Right lobe of liver (tissue), 6 donors: ENCODE measurements at regions not wholly inside any gene's neighbourhood (a gene's known extent, or its start where the extent isn't known, plus 50 kb on each side); places are given as distances from the start of the nearest gene placed in this dataset.

Experiments
- ATAC-seq, 4 donors: fragments of 200-7000 bp; cut with Tn5 transposase; one replicate each; pipeline ENCODE4 v1.9.1; 2020; ENCODE audit warnings: mild to moderate bottlenecking in 4 of 4, moderate library complexity in 4 of 4
- DNase-seq, 3 donors: peaks; one replicate each; pipeline ENCODE4 v3.0.0-alpha.2; 2020
- H3K27ac ChIP-seq, 3 donors: fragments of 200-600 bp; one replicate each; pipeline ENCODE4 v1.8.0; 2022
- H3K27me3 ChIP-seq, 2 donors: fragments of 200-600 bp; one replicate each; pipeline ENCODE4 v1.8.0; 2022
- H3K36me3 ChIP-seq, 4 donors: fragments of 200-600 bp; sonication (generic) in 1 of 4; one replicate each; pipeline versions ENCODE4 v1.5.1 to v1.8.0; 2017 to 2022; ENCODE audit warnings: control low read depth in 1 of 4
- H3K4me1 ChIP-seq, 4 donors: fragments of 200-600 bp; sonication (generic) in 1 of 4; one replicate each; pipeline versions ENCODE4 v1.5.1 to v1.8.0; 2017 to 2022; ENCODE audit warnings: control low read depth in 1 of 4
- H3K4me3 ChIP-seq, 3 donors: fragments of 200-600 bp; one replicate each; pipeline ENCODE4 v1.8.0; 2022
- H3K9me3 ChIP-seq, 4 donors: fragments of 200-600 bp; sonication (generic) in 1 of 4; one replicate each; pipeline versions ENCODE4 v1.5.1 to v1.8.0; 2017 to 2022; ENCODE audit warnings: control low read depth in 1 of 4
- CTCF ChIP-seq, 4 donors: fragments of 200-600 bp in 3 of 4; fragments of 450-650 bp in 1 of 4; IDR thresholded peaks; one replicate each; pipeline versions ENCODE4 v1.5.1 to v1.8.0; 2016 to 2022; ENCODE audit warnings: antibody characterized with exemption in 4 of 4, mild to moderate bottlenecking in 2 of 4
- POLR2A ChIP-seq: fragments of 450-650 bp; IDR thresholded peaks from one replicate; pipeline ENCODE4 v1.6.1; 2017; ENCODE audit warnings: antibody characterized with exemption, mild to moderate bottlenecking
- WGBS: methylation state at CpG from one replicate; pipeline ENCODE4 v1.1.6; 2018; ENCODE audit warnings: low coverage, low lambda C conversion rate; ENCODE audit not compliant: insufficient coverage; ENCODE audit errors: missing lambda C conversion rate; 5-methylcytosine and 5-hydroxymethylcytosine counted together
- intact Hi-C, 2 donors: fragments of 100-400 bp; cut with DNase I; formaldehyde crosslinking; loops; one replicate each; pipeline versions ENCODE4 v1.11.2 to v1.14.1; 2022
- donor health status: DM: no; HTN: yes; CAD: no.
- donor health status: DM: no; HTN: no; CAD: no.
- donor health status: DM: no; HTN: no; CAD: no.
- donor health status: DM: no; HTN: yes; CAD: no.
- donor health status: DM: no; HTN: yes; CAD: no.

- intact Hi-C loops: no loop called here
- Histone ChIP-seq H3K36me3 (no peaks in the 10 kb centered on the region), H3K27ac (no peak overlapping the region), H3K4me3 (no peak overlapping the region), H3K9me3 (no peaks in the 10 kb centered on the region), H3K4me1 (peaks cover 0 to 13% (median 3%) of the 10 kb centered on the region in 4 donors), H3K27me3 (no peaks in the 10 kb centered on the region)
- ATAC-seq: no peak
- WGBS: 77% methylated on average over 3 of the region's 3 CpGs
- no peak for DNase-seq
- TF ChIP-seq CTCF (IDR thresholded peaks at IDR 0.05): no peak
These were observed 339.6 kb upstream of the ROBO2 start for GRCh38 chr3:76700323-76700722.

- Histone ChIP-seq H3K36me3 (no peaks in the 10 kb centered on the region), H3K27ac (no peak overlapping the region), H3K4me1 (peaks cover 0 to 13% (median under 1%) of the 10 kb centered on the region in 4 donors), H3K27me3 (no peaks in the 10 kb centered on the region), H3K4me3 (no peak overlapping the region), H3K9me3 (no peaks in the 10 kb centered on the region)
- WGBS: 61% methylated on average over 3 of the region's 3 CpGs
- DNase-seq: no peak
- TF ChIP-seq CTCF (IDR thresholded peaks at IDR 0.05) (no peak), POLR2A (no peak)
- intact Hi-C loops: no loop called here
- no peak for ATAC-seq
These were observed 337.2 kb upstream of the ROBO2 start for GRCh38 chr3:76702676-76703075.

GRCh38 chr3:76715426-76715825 is 324.5 kb upstream of the ROBO2 start:
- Histone ChIP-seq H3K27ac (no peak overlapping the region), H3K36me3 (no peaks in the 10 kb centered on the region), H3K4me1 (no peaks in the 10 kb centered on the region), H3K9me3 (no peaks in the 10 kb centered on the region), H3K27me3 (no peaks in the 10 kb centered on the region), H3K4me3 (no peak overlapping the region)
- TF ChIP-seq POLR2A (no peak), CTCF (IDR thresholded peaks at IDR 0.05) (no peak)
- WGBS: 100% methylated on average over 1 of the region's 1 CpG
- ATAC-seq (no peak), DNase-seq (no peak)
- intact Hi-C loops: no loop called here

GRCh38 chr3:76723366-76723765 is 316.5 kb upstream of the ROBO2 start:
- DNase-seq: no peak
- Histone ChIP-seq H3K9me3 (no peaks in the 10 kb centered on the region), H3K27ac (no peak overlapping the region), H3K4me3 (no peak overlapping the region), H3K36me3 (no peaks in the 10 kb centered on the region), H3K4me1 (no peaks in the 10 kb centered on the region), H3K27me3 (no peaks in the 10 kb centered on the region)
- ATAC-seq: no peak
- WGBS: 88% methylated on average over 2 of the region's 2 CpGs
- intact Hi-C loops: no loop called here
- no peak for TF ChIP-seq POLR2A
- TF ChIP-seq CTCF (IDR thresholded peaks at IDR 0.05): no peak

GRCh38 chr3:76724075-76724474 is 315.8 kb upstream of the ROBO2 start:
- no peak for ATAC-seq

More at GRCh38 chr3:76724075-76724474, 315.8 kb upstream of the ROBO2 start:
- Histone ChIP-seq H3K9me3 (no peaks in the 10 kb centered on the region), H3K27me3 (no peaks in the 10 kb centered on the region), H3K4me1 (no peaks in the 10 kb centered on the region), H3K27ac (no peak overlapping the region), H3K36me3 (no peaks in the 10 kb centered on the region), H3K4me3 (no peak overlapping the region)
- TF ChIP-seq POLR2A (no peak), CTCF (IDR thresholded peaks at IDR 0.05) (no peak)
- 88% methylated on average over 1 of the region's 1 CpG for WGBS
- intact Hi-C loops: no loop called here
- DNase-seq: no peak
